HS-5 (cell line): ENCODE measurements at regions not wholly inside any gene's neighbourhood (a gene's known extent, or its start where the extent isn't known, plus 50 kb on each side); places are given as distances from the start of the nearest gene placed in this dataset.
"Not testable (repeated sequence)": the region's sequence is repeated elsewhere in the genome, so short reads cannot be mapped to it uniquely, and the experiment has no call there.

Experiments used
- DNase-seq: peaks from one replicate; pipeline ENCODE4 v3.0.0-alpha.2; 2012; ENCODE audit warnings: low read depth

- DNase-seq = no peak
These were observed 738.4 kb downstream of the PCDH17 start for GRCh38 chr13:58369936-58370335.

GRCh38 chr13:58376349-58376748 lies 744.8 kb downstream of the PCDH17 start:
- no peak for DNase-seq

- no peak for DNase-seq
These were observed 745.2 kb downstream of the PCDH17 start for GRCh38 chr13:58376775-58377174.

- no peak for DNase-seq
These were observed 747.7 kb downstream of the PCDH17 start for GRCh38 chr13:58379221-58379620.

- not testable (repeated sequence) for DNase-seq
These were observed 753.8 kb downstream of the PCDH17 start for GRCh38 chr13:58385336-58385735.

GRCh38 chr13:58397596-58398387 lies 766.2 kb downstream of the PCDH17 start:
- no peak for DNase-seq

- DNase-seq = no peak
These were observed 767.7 kb downstream of the PCDH17 start for GRCh38 chr13:58399263-58399662.

- DNase-seq = no peak
These were observed 775.0 kb downstream of the PCDH17 start for GRCh38 chr13:58406545-58406944.

- DNase-seq = no peak
These were observed 798.4 kb downstream of the PCDH17 start for GRCh38 chr13:58429917-58430316.

GRCh38 chr13:58434943-58435342 lies 803.4 kb downstream of the PCDH17 start:
- DNase-seq = no peak

GRCh38 chr13:58437427-58437826 lies 805.9 kb downstream of the PCDH17 start:
- DNase-seq = no peak

- DNase-seq = no peak
These were observed 815.4 kb downstream of the PCDH17 start for GRCh38 chr13:58446979-58447378.

- DNase-seq = no peak
These were observed 820.6 kb downstream of the PCDH17 start for GRCh38 chr13:58452123-58452623.

- no peak for DNase-seq
These were observed 823.5 kb downstream of the PCDH17 start for GRCh38 chr13:58455094-58455493.

- DNase-seq = no peak
These were observed 829.7 kb downstream of the PCDH17 start for GRCh38 chr13:58461217-58461616.

GRCh38 chr13:58463841-58464240 lies 832.3 kb downstream of the PCDH17 start:
- no peak for DNase-seq

- DNase-seq = no peak
These were observed 835.6 kb downstream of the PCDH17 start for GRCh38 chr13:58467176-58467575.

GRCh38 chr13:58472483-58472882 lies 840.9 kb downstream of the PCDH17 start:
- DNase-seq = no peak

- no peak for DNase-seq
These were observed 843.0 kb downstream of the PCDH17 start for GRCh38 chr13:58474581-58474980.

GRCh38 chr13:58476206-58476918 lies 844.8 kb downstream of the PCDH17 start:
- no peak for DNase-seq

GRCh38 chr13:58478858-58479257 lies 847.3 kb downstream of the PCDH17 start:
- DNase-seq = no peak

GRCh38 chr13:58480061-58480460 lies 848.5 kb downstream of the PCDH17 start:
- DNase-seq = no peak

- no peak for DNase-seq
These were observed 856.7 kb downstream of the PCDH17 start for GRCh38 chr13:58488251-58488650.
